Lower lobe of right lung (tissue), 2 donors: ENCODE measurements at regions not wholly inside any gene's neighbourhood (a gene's known extent, or its start where the extent isn't known, plus 50 kb on each side); places are given as distances from the start of the nearest gene placed in this dataset.

Source experiments
- ATAC-seq, 2 donors: fragments of 200-7000 bp; cut with Tn5 transposase; one replicate each; pipeline ENCODE4 v1.9.1; 2020 to 2022; ENCODE audit warnings: mild to moderate bottlenecking in 2 of 2, moderate library complexity in 2 of 2
- DNase-seq: peaks from one replicate; pipeline ENCODE4 v3.0.0-alpha.2; 2020
- H3K27ac ChIP-seq: fragments of 200-600 bp; one replicate; pipeline ENCODE4 v1.8.0; 2022
- H3K27me3 ChIP-seq: fragments of 200-600 bp; one replicate; pipeline ENCODE4 v1.8.0; 2022; ENCODE audit warnings: low read depth
- H3K36me3 ChIP-seq: fragments of 200-600 bp; one replicate; pipeline ENCODE4 v1.8.0; 2022; ENCODE audit warnings: mild to moderate bottlenecking
- H3K4me1 ChIP-seq: fragments of 200-600 bp; one replicate; pipeline ENCODE4 v1.8.0; 2022
- H3K4me3 ChIP-seq: fragments of 200-600 bp; one replicate; pipeline ENCODE4 v1.8.0; 2022; ENCODE audit warnings: mild to moderate bottlenecking
- H3K9me3 ChIP-seq: fragments of 200-600 bp; one replicate; pipeline ENCODE4 v1.8.0; 2022
- CTCF ChIP-seq: fragments of 200-600 bp; IDR thresholded peaks from one replicate; pipeline ENCODE4 v1.8.0; 2022; ENCODE audit warnings: antibody characterized with exemption, mild to moderate bottlenecking
- intact Hi-C: fragments of 100-400 bp; cut with DNase I; formaldehyde crosslinking; loops from one replicate; pipeline ENCODE4 v1.11.0; 2022
- donor health status: DM: no; HTN: yes; CAD: no; lungs with severe emphysema.

GRCh38 chr21:14751011-14751410 is 204.9 kb upstream of the SAMSN1 start:
- ATAC-seq, result no peak
- Histone ChIP-seq H3K27ac (no peak overlapping the region), H3K9me3 (no peaks in the 10 kb centered on the region), H3K4me3 (no peak overlapping the region), H3K27me3 (no peaks in the 10 kb centered on the region), H3K4me1 (no peaks in the 10 kb centered on the region), H3K36me3 (no peaks in the 10 kb centered on the region)
- TF ChIP-seq CTCF, result no peak
- no peak for DNase-seq
- intact Hi-C loops, result no loop called here

- TF ChIP-seq CTCF, result no peak
- ATAC-seq (no peak), DNase-seq (no peak)
- H3K4me1 ChIP-seq, result no peaks in the 10 kb centered on the region
- H3K9me3 ChIP-seq, result no peaks in the 10 kb centered on the region
- intact Hi-C loops, result no loop called here
- H3K27me3 ChIP-seq, result no peaks in the 10 kb centered on the region
- H3K4me3 ChIP-seq, result no peak overlapping the region
- H3K27ac ChIP-seq, result no peak overlapping the region
- H3K36me3 ChIP-seq, result no peaks in the 10 kb centered on the region
Observed at GRCh38 chr21:14750041-14750440, 203.9 kb upstream of the SAMSN1 start.

GRCh38 chr21:14748662-14749061 is 202.5 kb upstream of the SAMSN1 start:
- Histone ChIP-seq H3K27ac (no peak overlapping the region), H3K4me1 (no peaks in the 10 kb centered on the region), H3K9me3 (no peaks in the 10 kb centered on the region), H3K36me3 (no peaks in the 10 kb centered on the region), H3K4me3 (no peak overlapping the region), H3K27me3 (no peaks in the 10 kb centered on the region)
- ATAC-seq (no peak), DNase-seq (no peak)
- TF ChIP-seq CTCF, result no peak
- intact Hi-C loops, result no loop called here

- H3K9me3 ChIP-seq, result no peaks in the 10 kb centered on the region
- DNase-seq, result no peak
- intact Hi-C loops, result no loop called here
- peak in 1 of 2 donors; percentile 33 for ATAC-seq
- no peaks in the 10 kb centered on the region for H3K4me1 ChIP-seq
- no peaks in the 10 kb centered on the region for H3K36me3 ChIP-seq
- no peak overlapping the region for H3K4me3 ChIP-seq
- H3K27me3 ChIP-seq, result no peaks in the 10 kb centered on the region
- H3K27ac ChIP-seq, result no peak overlapping the region
- no peak for TF ChIP-seq CTCF
Observed at GRCh38 chr21:14744368-14744767, 198.3 kb upstream of the SAMSN1 start.

- ATAC-seq, result no peak
Observed at GRCh38 chr21:14742119-14742518, 196.0 kb upstream of the SAMSN1 start.

More at GRCh38 chr21:14742119-14742518, 196.0 kb upstream of the SAMSN1 start:
- no peak for TF ChIP-seq CTCF
- intact Hi-C loops, result no loop called here
- H3K36me3 ChIP-seq, result no peaks in the 10 kb centered on the region
- no peak overlapping the region for H3K4me3 ChIP-seq
- DNase-seq, result no peak
- H3K4me1 ChIP-seq, result no peaks in the 10 kb centered on the region
- no peak overlapping the region for H3K27ac ChIP-seq
- no peaks in the 10 kb centered on the region for H3K9me3 ChIP-seq
- no peaks in the 10 kb centered on the region for H3K27me3 ChIP-seq
